Endothelial cell of umbilical vein (primary cell): ENCODE measurements at regions not wholly inside any gene's neighbourhood (a gene's known extent, or its start where the extent isn't known, plus 50 kb on each side); places are given as distances from the start of the nearest gene placed in this dataset.

ENCODE experiments used
- BruUV-seq: library from RNA; stranded (reverse); fragments of 400-500 nt; replicated peaks from 2 replicates; lab custom pipeline; 2021; lab: Mats Ljungman, UMichigan
- CTCF ChIA-PET: fragments of 300-600, 350-600 bp; sonication (Branson Sonifier 250); formaldehyde crosslinking; loops from one replicate; lab custom pipeline; 2021; ENCODE audit warnings: antibody characterized with exemption, inconsistent platforms; lab: Charles Lee
- POLR2A ChIA-PET: fragments of 300-600, 350-600 bp; sonication (Branson Sonifier 250); formaldehyde crosslinking; loops from one replicate; lab custom pipeline; 2021; ENCODE audit warnings: antibody characterized with exemption, inconsistent platforms; lab: Charles Lee
- DNase-seq: peaks from one replicate; pipeline ENCODE4 v3.0.0-alpha.2; 2011; ENCODE audit warnings: low read depth, low spot score
- FAIRE-seq: peaks from 2 replicates; lab custom pipeline; 2011; peaks lifted over from hg19 to GRCh38; lab: Jason Lieb, UNC
- H2AFZ ChIP-seq: 2 replicates; pipeline ENCODE4 v1.6.0; 2012; ENCODE audit warnings: low read depth, low read length, control low read depth, inconsistent platforms
- H3K27ac ChIP-seq: 2 replicates; pipeline ENCODE4 v1.5.1; 2011; ENCODE audit warnings: low read depth, mild to moderate bottlenecking, control low read depth, low read length, moderate library complexity; ENCODE audit not compliant: insufficient read depth
- H3K27me3 ChIP-seq, 2 experiments: 2 replicates each; pipeline versions ENCODE4 v1.6.0 to v1.6.1; 2011; ENCODE audit warnings: low read length in 2 of 2, mixed read lengths in 1 of 2; ENCODE audit not compliant: control insufficient read depth in 2 of 2, insufficient read depth in 2 of 2
- H3K36me3 ChIP-seq, 2 experiments: 2 replicates in 1 of 2; 3 replicates in 1 of 2; pipeline ENCODE4 v1.5.1; 2011; ENCODE audit warnings: low read length in 2 of 2, mild to moderate bottlenecking in 1 of 2, moderate library complexity in 1 of 2; ENCODE audit not compliant: control insufficient read depth in 2 of 2, insufficient read depth in 2 of 2; ENCODE audit errors: extremely low read depth in 1 of 2
- H3K4me1 ChIP-seq: 3 replicates; pipeline ENCODE4 v1.5.1; 2011; ENCODE audit warnings: mild to moderate bottlenecking, low read length; ENCODE audit not compliant: control insufficient read depth, insufficient read depth; ENCODE audit errors: extremely low read depth
- H3K4me2 ChIP-seq: 2 replicates; pipeline ENCODE4 v1.6.1; 2011; ENCODE audit warnings: low read length, control low read depth, mixed read lengths; ENCODE audit not compliant: insufficient read depth
- H3K4me3 ChIP-seq, 3 experiments: fragments of 200-600 bp in 1 of 3; sonication (generic), shearing (Covaris generic) in 1 of 3; replicated peaks in 1 of 3; 2 replicates each; pipeline ENCODE4 v1.5.1; 2011 to 2016; ENCODE audit warnings: control low read depth in 3 of 3, low read length in 3 of 3, mild to moderate bottlenecking in 2 of 3, inconsistent platforms in 1 of 3, low read depth in 1 of 3, moderate library complexity in 1 of 3; ENCODE audit not compliant: insufficient read depth in 1 of 3
- H3K79me2 ChIP-seq: 2 replicates; pipeline ENCODE4 v1.6.0; 2012; ENCODE audit warnings: low read length, inconsistent platforms; ENCODE audit not compliant: control insufficient read depth, insufficient read depth
- H3K9ac ChIP-seq: replicated peaks from 2 replicates; pipeline ENCODE3; 2011; ENCODE audit warnings: low read length, control low read depth; ENCODE audit not compliant: insufficient read depth; ENCODE audit errors: extremely low read depth
- H3K9me1 ChIP-seq: replicated peaks from 3 replicates; pipeline ENCODE4 v1.6.0; 2011; ENCODE audit warnings: mild to moderate bottlenecking, low read length; ENCODE audit not compliant: control insufficient read depth, insufficient read depth; ENCODE audit errors: extremely low read depth
- H3K9me3 ChIP-seq: replicated peaks from 2 replicates; pipeline ENCODE4 v1.5.1; 2012; ENCODE audit warnings: low read length, inconsistent platforms; ENCODE audit not compliant: control insufficient read depth, insufficient read depth
- H4K20me1 ChIP-seq: replicated peaks from 2 replicates; pipeline ENCODE3; 2011; ENCODE audit warnings: mild to moderate bottlenecking, low read length; ENCODE audit not compliant: control insufficient read depth, insufficient read depth; ENCODE audit errors: extremely low read depth
- CTCF ChIP-seq, 2 donors: IDR thresholded peaks; 1 replicate in 1 of 2; 2 replicates in 1 of 2; pipeline ENCODE4 v1.5.1; 2011; ENCODE audit warnings: low read length in 2 of 2, mild to moderate bottlenecking in 2 of 2, moderate library complexity in 2 of 2, control low read depth in 1 of 2, inconsistent platforms in 1 of 2, low read depth in 1 of 2; ENCODE audit not compliant: insufficient read depth in 1 of 2; ENCODE audit errors: extremely low read depth in 1 of 2
- EZH2 ChIP-seq: IDR thresholded peaks from 2 replicates; pipeline ENCODE4 v1.6.1; 2012; ENCODE audit warnings: borderline replicate concordance, low read depth, mild to moderate bottlenecking, moderate library complexity, low read length, inconsistent platforms; ENCODE audit not compliant: severe bottlenecking
- FOS ChIP-seq: IDR thresholded peaks from 2 replicates; pipeline ENCODE4 v1.6.1; 2011; ENCODE audit warnings: mild to moderate bottlenecking, low read length, moderate library complexity, borderline replicate concordance; ENCODE audit not compliant: insufficient read depth
- GATA2 ChIP-seq: IDR thresholded peaks from 2 replicates; pipeline ENCODE4 v1.7.0; 2011; ENCODE audit warnings: low read depth, mild to moderate bottlenecking, moderate library complexity, mixed read lengths, low read length; ENCODE audit not compliant: insufficient read length, insufficient read depth
- MAX ChIP-seq: IDR thresholded peaks from 2 replicates; pipeline ENCODE4 v1.6.1; 2011; ENCODE audit not compliant: insufficient read depth, insufficient read length
- MYC ChIP-seq: IDR thresholded peaks from one replicate; pipeline ENCODE4 v1.6.1; 2011; ENCODE audit warnings: mild to moderate bottlenecking, low read depth, low read length
- POLR2A ChIP-seq: IDR thresholded peaks from 2 replicates; pipeline ENCODE4 v1.6.1; 2012; ENCODE audit warnings: low read depth, mild to moderate bottlenecking, control low read depth, low read length
- POLR2AphosphoS5 ChIP-seq: IDR thresholded peaks from 2 replicates; pipeline ENCODE4 v1.6.1; 2012; ENCODE audit warnings: low read depth, mild to moderate bottlenecking, control low read depth, low read length, moderate library complexity; ENCODE audit not compliant: insufficient read depth
- dilution Hi-C: fragments of 300-500 bp; cut with MboI; formaldehyde crosslinking; loops from one replicate; pipeline ENCODE4 v1.15.0; 2019; ENCODE audit warnings: low sequenced_read_pairs; ENCODE audit not compliant: extremely low pct_ligation_motif_present
- intact Hi-C: fragments of 100-400 bp; cut with micrococcal nuclease; formaldehyde crosslinking; loops from one replicate; pipeline ENCODE4 v1.10.0; 2022

- Histone ChIP-seq H2AFZ (no peak overlapping the region), H3K9me3 (no peaks in the 10 kb centered on the region), H3K27ac (no peak overlapping the region), H4K20me1 (no peaks in the 10 kb centered on the region), H3K79me2 (no peaks in the 10 kb centered on the region), H3K4me3 (no peak overlapping the region), H3K4me1 (no peaks in the 10 kb centered on the region), H3K36me3 (no peaks in the 10 kb centered on the region), H3K9ac (no peak overlapping the region), H3K4me2 (no peak overlapping the region), H3K27me3 (no peaks in the 10 kb centered on the region), H3K9me1 (no peaks in the 10 kb centered on the region)
- POLR2A ChIA-PET: no interaction called here
- dilution Hi-C loops: no loop called here
- no peak for TF ChIP-seq POLR2AphosphoS5
- no peak for TF ChIP-seq EZH2
- no peak for TF ChIP-seq FOS
- TF ChIP-seq CTCF (IDR thresholded peaks at IDR 0.05; ENCODE audit: extremely low read depth in 1 of 2, insufficient read depth in 1 of 2, low read depth in 1 of 2, low read length in 2 of 2): no peak
- TF ChIP-seq MYC: no peak
- no peak for TF ChIP-seq MAX
- no peak for TF ChIP-seq POLR2A
- TF ChIP-seq GATA2: no peak
- CTCF ChIA-PET: interaction anchor here (0.8 to 4.2 kb wide), 4 partner anchors 9 to 269 kb away, joined by 3 to 106 read pairs (median 9); no protein-coding TSS in a partner anchor
- intact Hi-C loops: loop anchor here (5.0 kb wide), 1 partner anchor 284 kb away; no protein-coding TSS in a partner anchor
- DNase-seq (no peak), FAIRE-seq (no peak)
- BruUV-seq: no TSS peak
These were observed 125.0 kb upstream of the PZP start for GRCh38 chr12:9333161-9333560.
